HG03039 (cell line): ENCODE measurements at regions not wholly inside any gene's neighbourhood (a gene's known extent, or its start where the extent isn't known, plus 50 kb on each side); places are given as distances from the start of the nearest gene placed in this dataset.
"Not testable (repeated sequence)": the region's sequence is repeated elsewhere in the genome, so short reads cannot be mapped to it uniquely, and the experiment has no call there.

Source experiments
- ATAC-seq: cut with Tn5 transposase; IDR thresholded peaks from one replicate; pipeline ENCODE4 v1.9.1; 2021; ENCODE audit warnings: mild to moderate bottlenecking, moderate library complexity; ENCODE audit not compliant: unreplicated experiment

DNA sequence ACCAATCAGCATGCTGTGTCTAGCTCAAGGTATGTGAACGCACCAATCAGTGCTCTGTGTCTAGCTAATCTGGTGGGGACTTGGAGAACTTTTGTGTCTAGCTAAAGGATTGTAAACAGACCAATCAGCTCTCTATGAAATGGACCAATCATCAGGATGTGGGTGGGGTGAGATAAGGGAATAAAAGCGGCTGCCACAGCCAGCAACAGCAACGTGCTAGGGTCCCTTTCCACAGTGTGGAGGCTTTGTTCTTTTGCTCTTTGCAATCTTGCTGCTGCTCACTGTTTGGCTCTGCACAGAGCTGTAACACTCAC, 1353.9 kb upstream of the CDH18 start:
- ATAC-seq = not testable (repeated sequence)

DNA sequence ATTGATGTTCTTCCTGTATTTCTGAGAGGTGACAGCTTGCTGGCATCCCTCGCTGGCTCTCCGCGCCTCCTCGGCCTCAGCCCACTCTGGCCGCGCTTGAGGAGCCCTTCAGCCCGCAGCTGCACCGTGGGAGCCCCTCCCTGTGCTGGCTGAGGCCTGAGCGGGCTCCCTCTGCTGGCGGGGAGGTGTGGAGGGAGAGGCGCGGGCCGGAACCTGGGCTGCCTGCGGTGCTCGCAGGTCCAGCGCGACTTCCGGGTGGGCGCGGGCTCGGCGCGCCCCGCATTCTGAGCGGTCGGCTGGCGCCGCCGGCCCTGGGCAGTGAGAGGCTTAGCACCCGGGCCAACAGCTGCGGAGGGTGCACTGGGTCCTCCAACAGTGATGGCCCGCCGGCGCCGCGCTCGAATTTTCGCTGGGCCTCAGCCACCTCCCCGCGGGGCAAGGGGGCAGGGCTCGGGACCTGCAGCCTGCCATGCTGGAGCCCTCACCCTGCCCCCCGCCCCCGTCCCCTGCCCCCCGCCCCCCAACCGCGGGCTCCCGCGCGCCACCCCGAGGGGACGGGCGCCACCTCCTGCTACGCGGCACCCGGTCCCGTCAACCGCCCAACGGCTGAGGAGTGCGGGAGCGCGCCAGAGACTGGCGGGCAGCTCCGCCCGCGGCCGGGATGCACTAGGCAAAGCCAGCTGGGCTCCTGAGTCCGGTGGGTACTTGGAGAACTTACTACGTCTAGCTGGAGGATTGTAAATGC, 1353.4 kb upstream of the CDH18 start:
- not testable (repeated sequence) for ATAC-seq

DNA sequence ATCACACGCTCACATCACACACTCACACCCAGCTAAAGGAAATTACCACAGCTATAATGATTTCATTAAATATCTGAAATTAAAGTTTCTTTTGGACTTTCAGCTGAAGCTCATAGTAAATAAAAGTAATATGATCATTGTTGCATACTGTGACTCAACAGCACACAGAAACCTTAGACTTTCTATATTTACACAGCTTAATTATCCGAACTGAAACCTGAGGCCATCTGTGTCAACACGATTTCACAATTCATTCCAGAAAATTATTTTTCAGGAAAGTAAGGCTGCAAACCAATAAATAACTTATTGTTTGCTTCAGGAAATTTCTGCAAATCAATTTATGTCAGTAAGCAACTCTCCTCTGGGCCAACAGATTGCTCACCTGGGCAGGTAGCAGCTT, 1352.2 kb upstream of the CDH18 start:
- ATAC-seq = not testable (repeated sequence)

DNA sequence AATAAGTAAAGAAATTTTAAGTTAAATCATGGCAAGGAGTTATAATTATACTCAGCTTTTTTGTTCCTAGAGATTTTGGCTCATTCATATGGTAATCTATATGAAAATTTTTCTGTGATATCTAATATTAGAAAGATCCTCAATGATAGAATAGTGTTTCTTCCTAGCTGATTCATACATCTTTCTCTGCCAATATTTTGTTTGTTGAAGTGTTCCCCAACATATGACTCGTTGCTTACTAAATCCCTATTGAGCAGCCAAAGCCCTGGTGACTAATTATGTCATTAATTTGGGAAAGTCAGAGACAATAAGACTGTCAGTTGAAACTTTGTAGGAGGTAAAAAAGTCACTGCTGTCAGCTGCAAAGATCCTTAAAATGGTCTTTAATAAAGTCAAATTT, 1348.5 kb upstream of the CDH18 start:
- ATAC-seq = not testable (repeated sequence)

DNA sequence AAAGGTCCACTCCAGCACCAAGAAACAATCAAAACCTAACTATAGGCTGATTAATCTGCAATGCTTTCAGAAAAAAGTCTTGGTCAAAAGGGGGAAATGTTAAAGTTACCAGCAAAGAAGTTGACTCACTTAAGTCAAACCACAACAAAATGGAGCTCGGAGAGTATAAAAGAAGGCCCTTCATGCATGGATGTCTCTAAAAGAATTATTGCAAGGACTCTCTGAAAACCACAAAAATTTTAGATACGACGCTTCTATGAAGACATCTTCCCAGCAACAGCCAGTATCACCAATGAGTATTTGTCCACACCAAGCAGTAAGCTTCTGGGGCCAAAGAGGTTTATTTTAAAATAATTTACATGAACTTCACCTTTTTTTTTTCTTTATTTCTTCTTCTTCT, 1327.4 kb upstream of the CDH18 start:
- not testable (repeated sequence) for ATAC-seq

DNA sequence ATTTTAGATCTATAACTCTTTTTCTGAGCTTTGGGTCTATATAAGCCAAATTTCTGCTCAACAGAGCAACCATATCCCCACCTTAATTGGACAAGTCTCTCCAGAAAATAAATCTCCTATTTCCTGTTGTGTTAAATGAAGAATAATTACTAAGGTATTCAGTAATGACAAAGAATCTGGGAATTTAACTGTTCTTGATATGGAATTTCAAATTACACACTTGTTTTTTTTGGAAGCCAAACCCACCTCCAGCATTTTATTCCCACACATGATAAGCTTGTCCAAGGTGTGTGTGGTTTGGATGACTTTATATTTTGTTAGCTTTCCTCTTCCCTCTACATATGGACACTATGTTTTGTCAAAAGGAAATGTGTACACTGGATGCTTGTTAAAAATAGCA, 1313.2 kb upstream of the CDH18 start:
- ATAC-seq = not testable (repeated sequence)

DNA sequence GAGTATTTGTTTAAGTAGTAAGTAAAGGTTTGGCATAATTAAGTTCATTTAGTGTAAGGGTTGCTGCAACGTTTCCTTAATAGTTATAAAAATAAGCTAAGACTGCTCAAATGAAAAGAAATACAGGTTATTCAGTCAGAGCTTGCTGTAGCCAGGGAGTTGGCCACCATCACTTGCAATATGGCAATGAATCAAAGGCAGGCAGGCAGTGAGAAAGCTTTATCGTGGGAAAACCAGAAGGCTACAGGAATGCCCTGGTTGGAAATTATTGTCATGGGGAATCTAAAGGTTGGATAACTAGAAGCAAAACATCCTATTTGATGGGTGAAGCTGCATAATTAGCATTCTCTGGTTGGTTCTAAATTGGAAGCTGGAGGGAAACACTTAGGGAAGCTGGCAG, 1286.4 kb upstream of the CDH18 start:
- not testable (repeated sequence) for ATAC-seq

DNA sequence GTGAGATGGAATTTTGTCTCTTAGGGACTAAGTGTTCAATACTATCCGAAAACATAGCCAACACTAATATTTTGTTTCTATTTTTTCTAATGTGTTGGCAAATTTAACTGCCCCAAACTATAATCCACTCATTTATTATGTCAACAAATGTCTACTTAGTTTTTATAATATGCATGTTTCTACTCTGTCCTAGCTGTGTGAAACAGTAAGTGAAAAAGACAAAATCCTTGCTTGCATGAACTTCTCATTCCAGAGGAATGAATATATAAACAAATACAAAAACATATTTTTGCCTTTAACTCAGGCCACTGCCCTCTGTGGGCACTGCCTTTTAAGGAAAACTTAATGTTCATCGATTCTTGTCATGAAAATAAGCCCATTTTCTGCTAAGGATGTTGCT, 1275.4 kb upstream of the CDH18 start:
- ATAC-seq = no peak

DNA sequence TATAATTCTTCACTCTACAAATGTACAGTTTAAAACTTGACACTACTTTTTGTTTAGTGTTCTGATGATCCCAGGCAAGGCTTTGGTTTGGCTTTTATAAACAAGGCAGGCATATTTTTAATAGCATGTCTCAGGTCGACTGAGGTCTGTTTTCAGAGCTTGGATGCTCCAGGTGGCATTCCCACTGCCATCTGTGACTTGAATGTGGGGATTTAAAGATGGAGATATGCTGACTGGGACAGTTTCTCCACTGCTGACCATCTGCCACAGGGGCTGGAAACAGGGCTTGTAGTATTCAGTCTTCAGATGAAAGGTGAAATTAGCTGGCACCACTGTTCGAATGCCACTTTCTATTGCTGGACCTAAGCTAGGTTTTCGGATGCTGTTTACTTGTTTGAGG, 1266.2 kb upstream of the CDH18 start:
- no peak for ATAC-seq

DNA sequence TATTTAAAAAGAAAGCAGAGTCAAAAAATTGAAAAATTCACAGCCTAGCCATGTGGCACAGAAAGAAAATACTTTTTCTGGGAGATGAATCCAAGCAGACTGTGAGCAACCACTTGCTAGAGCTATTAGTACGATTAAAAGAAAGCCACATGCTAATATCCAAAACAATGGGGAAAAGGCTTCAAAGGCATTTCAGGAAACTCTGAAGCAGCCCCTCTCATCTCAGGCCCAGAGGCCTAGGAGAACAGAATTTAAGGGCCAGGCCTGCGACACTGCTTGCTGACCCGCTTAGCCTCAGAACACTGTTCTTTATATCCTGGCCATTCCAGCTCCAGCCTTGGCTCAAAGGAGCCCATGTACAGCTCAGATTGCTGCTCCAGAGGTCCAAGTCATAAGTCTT, 1257.0 kb upstream of the CDH18 start:
- ATAC-seq = no peak

DNA sequence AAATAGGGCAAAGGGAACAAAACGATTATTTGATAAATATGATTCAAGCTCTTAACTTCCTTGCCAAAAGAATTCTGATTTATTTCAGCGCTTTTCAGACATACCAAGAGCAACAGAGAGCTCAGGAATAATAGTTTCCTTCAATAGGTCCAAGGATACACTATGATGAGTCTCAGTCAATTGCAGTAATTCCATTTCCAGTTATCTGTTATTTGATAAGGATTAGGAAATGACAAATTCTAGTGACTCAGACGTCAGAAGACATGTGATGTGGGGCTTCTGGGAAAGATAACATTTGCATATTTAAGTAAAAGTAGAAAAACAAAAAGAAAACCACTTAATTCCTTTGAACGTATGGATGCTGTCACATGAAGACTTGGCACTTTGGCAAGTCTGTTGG, 1250.8 kb upstream of the CDH18 start:
- no peak for ATAC-seq

DNA sequence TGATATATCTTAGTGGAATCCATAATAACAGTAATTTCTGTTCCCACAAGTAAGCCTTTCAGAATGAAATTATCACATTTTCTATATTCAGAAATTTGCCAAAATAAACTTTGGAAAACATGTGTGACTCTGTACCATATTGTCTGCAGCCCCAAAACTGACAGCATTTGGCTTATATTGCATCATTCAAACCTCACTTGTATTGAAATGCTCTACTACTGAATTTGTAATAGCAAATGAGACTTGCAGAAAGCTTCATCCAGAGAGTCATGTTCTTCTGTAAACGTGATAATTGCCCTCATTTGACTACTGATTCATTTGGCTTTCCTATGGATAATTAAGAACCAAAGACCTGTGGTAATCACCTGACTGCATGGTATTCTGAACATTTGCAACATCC, 1249.5 kb upstream of the CDH18 start:
- ATAC-seq = no peak

DNA sequence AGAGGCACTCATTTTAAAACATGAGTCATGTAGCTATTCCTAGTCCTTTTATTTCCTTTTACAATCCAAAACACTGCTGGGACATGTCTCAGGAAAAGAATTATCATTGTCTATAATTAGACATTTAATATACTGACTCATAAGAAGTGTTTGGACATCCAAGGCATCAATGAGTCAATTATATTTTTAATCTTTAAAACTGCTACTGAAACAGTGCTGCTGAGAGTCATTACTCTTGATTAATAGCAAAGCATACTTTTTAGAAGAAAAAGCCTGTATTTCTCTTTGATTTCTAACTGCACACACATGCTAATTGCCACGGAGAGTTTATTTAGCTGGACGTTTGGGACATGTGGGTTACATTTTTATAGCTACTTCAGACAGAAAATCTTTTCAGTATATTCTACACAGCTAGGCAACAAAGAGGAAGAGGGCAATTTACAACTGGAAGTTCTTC, 1249.0 kb upstream of the CDH18 start:
- ATAC-seq = no peak

DNA sequence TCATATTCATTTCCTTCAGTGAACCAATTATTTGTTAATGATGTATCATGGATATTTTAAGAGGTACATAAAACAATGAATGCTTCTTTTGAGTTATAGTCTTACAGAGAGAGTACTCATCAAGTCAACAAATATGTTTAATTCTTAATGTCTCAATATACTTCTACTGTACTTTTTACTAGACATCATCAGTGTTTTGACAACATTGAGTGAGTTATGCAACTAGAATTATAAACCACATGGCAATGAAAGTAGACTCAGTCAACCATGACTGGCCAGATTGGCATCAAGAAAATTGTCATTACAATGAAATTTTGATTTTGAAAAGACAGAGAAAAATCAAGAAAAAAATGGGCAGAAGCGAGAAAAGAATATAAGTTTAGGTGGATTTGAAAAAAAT, 1248.1 kb upstream of the CDH18 start:
- ATAC-seq = no peak

DNA sequence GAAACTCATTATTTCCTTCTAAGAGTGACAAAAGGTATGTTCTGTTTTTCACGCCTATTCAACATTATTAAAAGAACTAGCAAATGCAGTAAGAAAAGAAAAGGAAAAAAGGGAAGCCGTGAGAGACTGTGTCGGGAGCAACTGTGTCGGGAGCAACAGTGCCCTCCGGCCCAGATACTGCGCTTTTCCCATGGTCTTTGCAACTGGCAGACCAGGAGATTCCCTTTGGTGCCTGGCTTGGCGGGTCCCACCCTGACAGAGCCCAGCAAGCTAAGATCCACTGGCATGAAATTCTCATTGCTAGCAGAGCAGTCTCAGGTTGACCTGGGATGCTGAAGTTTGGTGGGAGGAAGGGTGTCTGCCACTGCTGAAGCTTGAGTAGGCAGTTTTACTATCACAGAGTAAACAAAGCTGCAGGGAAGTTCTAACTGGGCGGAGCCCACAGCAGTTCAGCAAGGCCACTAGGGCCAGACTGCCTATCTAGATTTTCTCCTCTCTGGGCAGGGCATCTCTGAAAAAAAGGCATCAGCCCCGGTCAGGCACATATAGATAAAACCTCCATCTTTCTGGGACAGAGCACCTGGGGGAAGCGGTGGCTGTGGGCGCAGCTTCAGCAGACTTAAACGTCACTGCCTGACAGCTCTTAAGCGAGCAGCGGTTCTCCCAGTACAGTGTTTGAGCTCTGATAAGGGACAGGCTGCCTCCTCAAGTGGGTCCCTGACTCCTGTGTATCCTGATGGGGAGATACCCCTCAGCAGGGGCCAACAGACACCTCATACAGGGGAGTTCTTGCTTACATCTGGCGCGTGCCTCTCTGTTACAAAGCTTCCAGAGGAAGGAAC, 1237.4 kb upstream of the CDH18 start:
- no peak for ATAC-seq

DNA sequence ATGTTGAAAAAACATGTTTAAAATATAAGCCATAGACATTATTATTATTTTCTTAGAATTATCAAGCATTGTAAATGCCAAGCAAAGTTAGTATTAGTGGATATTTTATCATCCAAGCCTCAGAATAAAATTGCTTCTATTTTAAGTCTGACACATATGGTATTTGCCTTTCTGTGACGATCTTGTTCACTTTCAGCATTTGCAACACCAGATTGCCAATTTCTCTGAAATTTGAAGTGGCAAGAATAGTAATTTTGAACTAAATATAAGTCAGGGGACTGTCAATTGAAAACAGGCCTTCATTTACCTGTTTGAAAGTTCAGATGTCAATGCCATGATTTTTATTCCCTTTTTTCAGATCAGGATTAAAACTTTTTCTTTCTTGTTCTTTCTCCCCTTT, 1233.6 kb upstream of the CDH18 start:
- ATAC-seq = no peak

DNA sequence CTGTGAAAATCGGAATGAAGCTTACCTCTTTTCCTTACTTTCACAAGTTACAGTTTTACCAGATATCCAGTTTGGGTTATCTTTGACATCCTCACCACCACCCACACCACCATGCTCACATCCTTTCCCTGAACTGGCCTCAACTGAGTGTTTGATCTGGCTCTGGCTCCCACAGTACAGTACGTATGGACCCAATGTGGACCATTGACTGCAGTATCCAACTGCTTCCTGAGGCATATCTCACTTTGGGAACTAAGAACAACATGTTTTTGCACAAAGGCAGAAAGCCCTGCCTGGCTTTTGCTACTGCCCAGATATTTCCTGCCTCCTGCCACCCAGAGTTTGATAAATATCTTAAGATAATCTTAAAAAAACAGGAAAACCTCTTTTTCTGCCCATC, 1232.0 kb upstream of the CDH18 start:
- ATAC-seq = no peak

DNA sequence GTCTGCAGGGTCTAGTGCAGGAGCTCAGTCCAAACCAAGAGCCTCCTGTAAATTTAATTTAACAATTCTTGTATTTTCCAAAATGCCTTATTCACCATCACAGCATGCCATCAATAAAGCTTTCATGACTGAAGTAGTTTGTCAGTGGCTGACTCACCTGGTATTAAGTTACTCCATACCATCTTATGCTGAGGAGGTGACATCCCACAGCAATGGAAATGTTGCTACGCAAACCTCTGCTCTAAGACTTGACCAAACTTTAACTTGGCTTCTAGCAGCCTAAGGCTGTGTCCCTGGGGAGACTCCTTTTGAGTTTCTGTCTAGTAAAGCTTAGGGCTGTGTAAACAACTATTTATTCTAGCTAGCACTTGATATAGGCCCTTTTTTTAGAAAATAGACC, 1231.3 kb upstream of the CDH18 start:
- ATAC-seq = no peak

DNA sequence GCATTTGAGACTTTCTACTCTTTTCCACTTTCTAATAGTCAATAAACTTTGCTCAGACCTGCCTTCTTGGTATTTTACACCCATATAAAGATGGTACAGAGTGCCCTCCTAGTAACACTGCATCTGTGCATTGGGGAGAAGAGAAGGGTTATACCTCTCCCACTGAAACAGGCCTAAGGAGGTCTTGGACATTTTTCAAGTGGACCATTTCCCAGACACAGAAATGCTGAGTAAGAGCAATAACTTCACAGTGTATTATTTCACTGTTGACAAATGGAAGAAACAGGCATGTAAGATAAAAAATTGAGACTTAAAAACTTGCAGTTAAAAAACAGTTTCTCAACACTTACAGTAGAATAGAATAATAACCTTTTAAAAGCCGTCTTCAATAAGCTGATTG, 1224.0 kb upstream of the CDH18 start:
- ATAC-seq = no peak

DNA sequence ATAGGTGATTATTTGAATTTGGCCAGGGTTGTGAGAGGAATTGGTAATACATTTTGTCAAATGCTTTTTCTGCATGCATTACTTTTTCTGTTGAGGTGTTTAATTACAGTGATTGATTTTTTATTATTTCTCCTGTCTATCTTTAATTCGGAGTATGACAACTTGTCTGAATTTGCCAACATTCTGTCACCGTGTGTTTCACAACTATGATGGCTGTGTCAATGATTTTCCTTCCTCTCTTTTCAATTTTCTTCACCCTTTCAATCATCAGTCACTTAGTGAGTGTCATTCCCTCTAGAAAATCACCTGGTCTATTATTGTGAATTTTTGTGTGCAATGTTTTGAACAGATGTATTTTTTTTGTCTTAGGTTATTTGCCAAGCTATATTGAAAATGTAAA, 1221.4 kb upstream of the CDH18 start:
- no peak for ATAC-seq

DNA sequence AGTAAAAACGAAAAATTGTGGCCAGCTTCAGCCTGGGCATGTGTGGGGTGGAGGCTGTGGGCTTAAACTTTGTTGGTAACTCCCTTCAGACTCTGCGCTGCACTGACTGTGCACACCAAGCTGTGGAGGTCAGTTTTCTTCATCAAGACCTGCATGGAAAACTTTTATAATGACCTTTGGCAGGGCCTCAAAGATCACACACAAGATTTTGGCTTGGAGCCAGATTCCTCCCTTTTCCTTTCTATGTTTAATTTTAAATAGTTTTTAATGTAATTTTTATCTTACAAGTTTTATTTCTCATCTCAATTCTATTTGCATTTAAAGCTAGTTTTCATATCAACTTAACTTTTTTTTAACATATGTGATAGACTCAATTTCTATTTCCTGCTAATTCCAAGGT, 1211.1 kb upstream of the CDH18 start:
- ATAC-seq = no peak

DNA sequence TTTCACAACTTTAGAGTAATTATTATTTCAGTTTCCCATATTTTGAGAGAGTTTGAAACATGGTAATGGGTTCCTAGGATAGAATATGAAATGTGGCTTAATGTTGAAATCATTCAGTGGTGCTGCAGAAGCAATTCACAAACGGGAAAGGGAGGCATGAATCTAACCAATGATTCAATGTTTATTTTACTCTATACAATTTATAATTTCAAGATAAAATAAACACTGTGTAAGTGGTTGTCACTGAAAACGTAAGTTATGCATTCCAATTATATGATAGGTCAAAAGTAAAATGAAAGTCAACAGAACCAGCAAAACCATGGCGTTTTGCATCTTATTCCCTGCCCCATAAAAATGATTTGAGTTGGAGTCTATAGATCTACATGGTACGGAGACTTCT, 1207.1 kb upstream of the CDH18 start:
- ATAC-seq = no peak
